OCI-LY3 (cell line): ENCODE measurements at regions not wholly inside any gene's neighbourhood (a gene's known extent, or its start where the extent isn't known, plus 50 kb on each side); places are given as distances from the start of the nearest gene placed in this dataset.

Experiments
- EZH2phosphoT487 ChIP-seq: fragments of 200-600 bp; shearing (Covaris generic); IDR thresholded peaks from 2 replicates; pipeline ENCODE4 v1.6.1; 2018; ENCODE audit warnings: antibody characterized with exemption, mixed run types, low read depth
- TF ChIP-seq, protein P1 (sequence below): fragments of 200-600, 300-600 bp; sonication (generic); IDR thresholded peaks from 2 replicates; pipeline ENCODE4 v1.5.1; 2014; ENCODE audit warnings: antibody characterized with exemption, low read length, low read depth

DNA sequence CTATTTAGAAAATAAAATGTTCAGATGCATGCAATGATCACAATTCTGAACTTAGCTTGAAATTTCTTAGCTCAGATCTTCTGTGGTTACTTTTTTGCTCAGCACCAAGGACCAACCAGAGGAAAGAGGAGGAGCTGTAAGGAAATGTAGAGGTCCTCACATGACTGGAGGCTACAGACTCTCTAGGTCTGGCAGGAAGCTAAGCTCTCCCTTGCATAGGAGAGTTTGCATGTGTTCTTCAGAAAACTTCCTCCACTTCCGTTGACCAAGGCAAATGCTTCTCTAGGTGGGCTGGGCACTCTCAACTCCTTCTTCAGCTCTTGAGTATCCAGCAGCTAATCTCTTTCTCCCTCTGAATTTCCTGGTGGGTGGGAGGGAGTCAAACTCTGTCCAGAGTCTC, 119.6 kb downstream of the BTC start:
- TF ChIP-seq, protein P1, sequence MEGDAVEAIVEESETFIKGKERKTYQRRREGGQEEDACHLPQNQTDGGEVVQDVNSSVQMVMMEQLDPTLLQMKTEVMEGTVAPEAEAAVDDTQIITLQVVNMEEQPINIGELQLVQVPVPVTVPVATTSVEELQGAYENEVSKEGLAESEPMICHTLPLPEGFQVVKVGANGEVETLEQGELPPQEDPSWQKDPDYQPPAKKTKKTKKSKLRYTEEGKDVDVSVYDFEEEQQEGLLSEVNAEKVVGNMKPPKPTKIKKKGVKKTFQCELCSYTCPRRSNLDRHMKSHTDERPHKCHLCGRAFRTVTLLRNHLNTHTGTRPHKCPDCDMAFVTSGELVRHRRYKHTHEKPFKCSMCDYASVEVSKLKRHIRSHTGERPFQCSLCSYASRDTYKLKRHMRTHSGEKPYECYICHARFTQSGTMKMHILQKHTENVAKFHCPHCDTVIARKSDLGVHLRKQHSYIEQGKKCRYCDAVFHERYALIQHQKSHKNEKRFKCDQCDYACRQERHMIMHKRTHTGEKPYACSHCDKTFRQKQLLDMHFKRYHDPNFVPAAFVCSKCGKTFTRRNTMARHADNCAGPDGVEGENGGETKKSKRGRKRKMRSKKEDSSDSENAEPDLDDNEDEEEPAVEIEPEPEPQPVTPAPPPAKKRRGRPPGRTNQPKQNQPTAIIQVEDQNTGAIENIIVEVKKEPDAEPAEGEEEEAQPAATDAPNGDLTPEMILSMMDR = no peak
- no peak for TF ChIP-seq EZH2phosphoT487
